Fibroblast of the aortic adventitia (primary cell): ENCODE measurements at regions not wholly inside any gene's neighbourhood (a gene's known extent, or its start where the extent isn't known, plus 50 kb on each side); places are given as distances from the start of the nearest gene placed in this dataset.

ENCODE experiments used
- DNase-seq: peaks from one replicate; pipeline ENCODE4 v3.0.0-alpha.2; 2010; ENCODE audit warnings: low read depth
- H3K4me3 ChIP-seq: 2 replicates; pipeline ENCODE4 v1.5.1; 2011; ENCODE audit warnings: low read depth, mild to moderate bottlenecking, control low read depth, low read length, moderate library complexity
- CTCF ChIP-seq: IDR thresholded peaks from 2 replicates; pipeline ENCODE4 v1.5.1; 2011; ENCODE audit warnings: mild to moderate bottlenecking, low read length, control low read depth, inconsistent platforms; ENCODE audit not compliant: insufficient read depth

DNA sequence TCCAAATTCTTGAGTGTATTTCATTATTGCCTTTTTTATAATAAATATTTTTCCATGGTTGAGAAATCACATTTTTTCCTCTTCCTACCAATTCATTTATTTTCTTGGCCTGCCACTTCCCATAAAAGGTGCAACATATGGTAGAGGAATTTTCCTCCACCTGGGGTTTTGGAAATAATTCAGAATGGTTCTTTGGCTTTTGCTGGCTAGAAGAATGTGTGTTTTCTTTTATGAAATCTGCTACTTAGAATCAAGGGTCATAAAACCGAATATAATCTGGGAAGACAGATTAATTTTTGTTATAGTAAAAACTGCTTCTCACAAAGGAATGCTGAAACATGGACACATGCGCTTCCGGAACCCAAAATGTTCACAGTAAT is 54.0 kb upstream of the POMGNT2 start:
- DNase-seq, result no peak

GRCh38 chr3:43159131-43159875 is 53.4 kb upstream of the POMGNT2 start:
- H3K4me3 ChIP-seq, result no peak overlapping the region
- no peak for TF ChIP-seq CTCF
- no peak for DNase-seq

More for the DNA sequence above, 54.0 kb upstream of the POMGNT2 start:
- no peak for TF ChIP-seq CTCF
- H3K4me3 ChIP-seq, result no peak overlapping the region

DNA sequence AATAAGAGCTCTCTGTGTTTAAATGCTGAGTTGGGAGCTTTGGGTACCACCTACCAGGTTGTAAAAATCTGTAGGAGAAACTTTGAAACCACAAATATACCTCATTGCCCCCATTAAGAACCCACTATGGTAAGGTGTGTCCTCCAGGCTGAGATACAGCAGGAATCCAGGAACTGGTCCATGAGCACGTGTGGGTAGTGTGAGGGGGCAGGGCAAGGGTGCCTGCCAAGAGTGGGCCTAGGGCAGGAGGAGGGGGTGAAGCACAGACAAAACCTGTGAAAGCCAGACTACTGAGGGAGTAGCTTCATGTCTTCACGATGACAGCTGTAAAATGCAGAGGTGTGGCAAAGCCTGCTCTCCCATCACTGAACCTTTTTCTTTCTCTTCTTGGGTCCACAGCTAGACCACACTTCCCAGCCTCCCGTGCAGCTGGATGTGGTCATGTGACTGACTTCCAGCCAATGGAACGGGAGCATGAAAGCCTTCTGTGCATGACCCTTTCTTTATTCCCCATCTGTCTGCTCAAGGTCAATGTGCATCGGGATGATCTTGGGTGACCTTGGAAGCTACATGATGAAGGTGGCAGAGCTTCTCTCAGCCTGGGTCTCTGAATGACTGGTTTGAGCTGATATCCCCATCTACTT is 51.1 kb upstream of the POMGNT2 start:
- no peak for DNase-seq
- TF ChIP-seq CTCF, result no peak

GRCh38 chr3:43155464-43156121 is 49.7 kb upstream of the POMGNT2 start:
- DNase-seq, result peak; percentile 86
- no peak overlapping the region for H3K4me3 ChIP-seq
- TF ChIP-seq CTCF, result peak; percentile 80

More for the DNA sequence above, 51.1 kb upstream of the POMGNT2 start:
- H3K4me3 ChIP-seq, result no peak overlapping the region
